Retina (tissue), 1 donor: ENCODE measurements at regions not wholly inside any gene's neighbourhood (a gene's known extent, or its start where the extent isn't known, plus 50 kb on each side); places are given as distances from the start of the nearest gene placed in this dataset.
"Not testable (repeated sequence)": the region's sequence is repeated elsewhere in the genome, so short reads cannot be mapped to it uniquely, and the experiment has no call there.

Source experiments
- DNase-seq: peaks from one replicate; pipeline ENCODE4 v3.0.0-alpha.2; 2016

- DNase-seq: not testable (repeated sequence)
Measured at GRCh38 chr22:15849772-15850171, 159.9 kb downstream of the POTEH start.

GRCh38 chr22:15853716-15854373, 164.0 kb downstream of the POTEH start:
- DNase-seq: not testable (repeated sequence)

GRCh38 chr22:15854421-15854820, 164.6 kb downstream of the POTEH start:
- DNase-seq: peak; percentile 0

GRCh38 chr22:15854978-15855377, 165.2 kb downstream of the POTEH start:
- not testable (repeated sequence) for DNase-seq

- DNase-seq: not testable (repeated sequence)
Measured at GRCh38 chr22:15880926-15881325, 191.1 kb downstream of the POTEH start.

GRCh38 chr22:15904326-15904725, 214.5 kb downstream of the POTEH start:
- not testable (repeated sequence) for DNase-seq

- not testable (repeated sequence) for DNase-seq
Measured at GRCh38 chr22:15911704-15912103, 221.9 kb downstream of the POTEH start.

- DNase-seq: not testable (repeated sequence)
Measured at GRCh38 chr22:15919120-15919519, 229.3 kb downstream of the POTEH start.

GRCh38 chr22:15920941-15921340, 231.1 kb downstream of the POTEH start:
- DNase-seq: not testable (repeated sequence)

GRCh38 chr22:15922132-15922531, 232.3 kb downstream of the POTEH start:
- DNase-seq: not testable (repeated sequence)

GRCh38 chr22:15922666-15923065, 232.8 kb downstream of the POTEH start:
- DNase-seq: not testable (repeated sequence)

GRCh38 chr22:15924820-15925219, 235.0 kb downstream of the POTEH start:
- not testable (repeated sequence) for DNase-seq

- DNase-seq: not testable (repeated sequence)
Measured at GRCh38 chr22:15927172-15927571, 237.3 kb downstream of the POTEH start.
